Panc1 (cell line): ENCODE measurements at regions not wholly inside any gene's neighbourhood (a gene's known extent, or its start where the extent isn't known, plus 50 kb on each side); places are given as distances from the start of the nearest gene placed in this dataset.
"Not testable (repeated sequence)": the region's sequence is repeated elsewhere in the genome, so short reads cannot be mapped to it uniquely, and the experiment has no call there.

Source experiments
- ATAC-seq: fragments of 200-7000 bp; cut with Tn5 transposase; 2 replicates; pipeline ENCODE4 v1.9.1; 2020; ENCODE audit warnings: mild to moderate bottlenecking, moderate library complexity
- BruUV-seq: library from RNA; stranded (reverse); fragments of 400-500 nt; replicated peaks from 2 replicates; lab custom pipeline; 2021; lab: Mats Ljungman, UMichigan
- CTCF ChIA-PET: fragments of 300-600 bp; sonication (Branson Sonifier 250); formaldehyde crosslinking; loops from one replicate; lab custom pipeline; 2022; ENCODE audit warnings: antibody characterized with exemption; lab: Charles Lee
- POLR2A ChIA-PET: fragments of 300-600 bp; sonication (Branson Sonifier 250); formaldehyde crosslinking; loops from one replicate; lab custom pipeline; 2022; ENCODE audit warnings: antibody characterized with exemption; lab: Charles Lee
- DNase-seq: peaks from one replicate; pipeline ENCODE4 v3.0.0-alpha.2; 2010; ENCODE audit warnings: low read depth, low spot score
- H3K27ac ChIP-seq: 2 replicates; pipeline ENCODE4 v1.5.1; 2011; ENCODE audit warnings: mild to moderate bottlenecking, low read length, inconsistent platforms
- H3K27me3 ChIP-seq: fragments of 200-500 bp; sonication (Bioruptor generic); 2 replicates; pipeline ENCODE4 v1.6.0; 2014; ENCODE audit warnings: low read length, inconsistent platforms; ENCODE audit not compliant: control insufficient read depth, insufficient read depth
- H3K36me3 ChIP-seq: fragments of 200-500 bp; sonication (Bioruptor generic); 2 replicates; pipeline ENCODE4 v1.5.1; 2014; ENCODE audit warnings: inconsistent platforms, mild to moderate bottlenecking, low read length, moderate library complexity; ENCODE audit not compliant: control insufficient read depth, insufficient read depth
- H3K4me1 ChIP-seq: 2 replicates; pipeline ENCODE4 v1.5.1; 2011; ENCODE audit warnings: inconsistent platforms, mild to moderate bottlenecking, low read length, moderate library complexity; ENCODE audit not compliant: control insufficient read depth, insufficient read depth
- H3K4me3 ChIP-seq, 2 experiments: 2 replicates each; pipeline ENCODE4 v1.5.1; 2011 to 2012; ENCODE audit warnings: low read depth in 2 of 2, low read length in 2 of 2, mild to moderate bottlenecking in 2 of 2, inconsistent platforms in 1 of 2, moderate library complexity in 1 of 2
- H3K9me3 ChIP-seq: fragments of 200-500 bp; sonication (Bioruptor generic); 2 replicates; pipeline ENCODE4 v1.5.1; 2014; ENCODE audit warnings: low read depth, mild to moderate bottlenecking, inconsistent platforms, low read length, moderate library complexity; ENCODE audit not compliant: control insufficient read depth, insufficient read depth
- CTCF ChIP-seq: fragments of 450-650 bp; IDR thresholded peaks from 2 replicates; pipeline ENCODE4 v1.5.1; 2017; ENCODE audit warnings: mild to moderate bottlenecking
- POLR2AphosphoS5 ChIP-seq: IDR thresholded peaks from 2 replicates; pipeline ENCODE4 v1.6.1; 2012; ENCODE audit warnings: mild to moderate bottlenecking, low read depth, low read length, moderate library complexity
- REST ChIP-seq, 2 experiments: IDR thresholded peaks; 2 replicates each; pipeline ENCODE4 v1.6.1; 2011 to 2012; ENCODE audit warnings: low read depth in 2 of 2, control low read depth in 1 of 2, low read length in 1 of 2, mild to moderate bottlenecking in 1 of 2, moderate library complexity in 1 of 2; ENCODE audit not compliant: insufficient read depth in 1 of 2
- SIN3A ChIP-seq: IDR thresholded peaks from 2 replicates; pipeline ENCODE4 v1.6.1; 2012; ENCODE audit warnings: low read depth, mild to moderate bottlenecking, low read length, moderate library complexity, borderline replicate concordance; ENCODE audit not compliant: insufficient read depth
- TCF7L2 ChIP-seq: IDR thresholded peaks from 2 replicates; pipeline ENCODE4 v1.6.1; 2011; ENCODE audit warnings: mild to moderate bottlenecking, low read depth, low read length, inconsistent platforms
- in situ Hi-C: cut with HindIII; loops from 2 replicates; pipeline ENCODE4 v1.10.0; 2016; ENCODE audit warnings: low sequenced_read_pairs, low pct_unique_long_range_greater_than_20kb
- intact Hi-C: fragments of 100-400 bp; cut with micrococcal nuclease; formaldehyde crosslinking; loops from one replicate; pipeline ENCODE4 v1.10.0; 2022; ENCODE audit not compliant: unreplicated experiment

GRCh38 chr3:22735373-22735772 is 467.8 kb upstream of the UBE2E2 start:
- Histone ChIP-seq H3K4me1 (no peaks in the 10 kb centered on the region), H3K9me3 (no peaks in the 10 kb centered on the region), H3K4me3 (no peak overlapping the region), H3K36me3 (no peaks in the 10 kb centered on the region), H3K27me3 (no peaks in the 10 kb centered on the region), H3K27ac (no peak overlapping the region)
- no peak for DNase-seq
- TF ChIP-seq CTCF (no peak), SIN3A (no peak), REST (IDR thresholded peaks at IDR 0.05; ENCODE audit: insufficient read depth in 1 of 2, low read depth in 2 of 2, low read length in 1 of 2) (no peak), TCF7L2 (no peak), POLR2AphosphoS5 (no peak)
- no TSS peak for BruUV-seq
- ATAC-seq, result no peak
- ChIA-PET POLR2A (no interaction called here), CTCF (no interaction called here)
- in situ Hi-C loops (no loop called here), intact Hi-C loops (loop anchor here (10.0 kb wide), 1 partner anchor 229 kb away; no protein-coding TSS in a partner anchor)

- ATAC-seq, H3K9me3 ChIP-seq, H3K4me1 ChIP-seq, H3K4me3 ChIP-seq, H3K27me3 ChIP-seq, H3K36me3 ChIP-seq, in situ Hi-C loops, CTCF ChIA-PET, POLR2A ChIA-PET, BruUV-seq, H3K27ac ChIP-seq, DNase-seq, intact Hi-C loops: not testable (repeated sequence)
Measured at GRCh38 chr3:22743386-22743785, 459.7 kb upstream of the UBE2E2 start.

- BruUV-seq, result no TSS peak
- intact Hi-C loops (no loop called here), in situ Hi-C loops (no loop called here)
- no peak for TF ChIP-seq SIN3A
- TF ChIP-seq POLR2AphosphoS5, result no peak
- no peak for TF ChIP-seq TCF7L2
- no peak for TF ChIP-seq CTCF
- TF ChIP-seq REST (IDR thresholded peaks at IDR 0.05; ENCODE audit: insufficient read depth in 1 of 2, low read depth in 2 of 2, low read length in 1 of 2), result no peak
- Histone ChIP-seq H3K9me3 (no peaks in the 10 kb centered on the region), H3K27me3 (no peaks in the 10 kb centered on the region), H3K27ac (no peak overlapping the region), H3K4me3 (no peak overlapping the region), H3K36me3 (no peaks in the 10 kb centered on the region), H3K4me1 (no peaks in the 10 kb centered on the region)
- POLR2A ChIA-PET, result no interaction called here
- DNase-seq (no peak), ATAC-seq (no peak)
- CTCF ChIA-PET, result no interaction called here
Measured at GRCh38 chr3:22745321-22745720, 457.8 kb upstream of the UBE2E2 start.
